Myocyte (in vitro differentiated cells): ENCODE measurements at regions not wholly inside any gene's neighbourhood (a gene's known extent, or its start where the extent isn't known, plus 50 kb on each side); places are given as distances from the start of the nearest gene placed in this dataset.

Experiments used
- DNase-seq: peaks from one replicate; pipeline ENCODE4 v3.0.0-alpha.2; 2012; ENCODE audit warnings: low read depth

GRCh38 chr4:89438102-89438831 lies 130.7 kb upstream of the GPRIN3 start:
- peak; percentile 59 for DNase-seq

- peak; percentile 59 for DNase-seq
Measured at GRCh38 chr4:89434364-89434988, 126.9 kb upstream of the GPRIN3 start.

GRCh38 chr4:89427782-89428181 lies 120.2 kb upstream of the GPRIN3 start:
- DNase-seq: no peak

GRCh38 chr4:89425023-89425422 lies 117.4 kb upstream of the GPRIN3 start:
- DNase-seq: no peak

- DNase-seq: no peak
Measured at GRCh38 chr4:89422441-89422990, 114.9 kb upstream of the GPRIN3 start.

- no peak for DNase-seq
Measured at GRCh38 chr4:89420507-89420906, 112.9 kb upstream of the GPRIN3 start.

- no peak for DNase-seq
Measured at GRCh38 chr4:89419111-89419695, 111.6 kb upstream of the GPRIN3 start.

GRCh38 chr4:89416960-89417359 lies 109.4 kb upstream of the GPRIN3 start:
- no peak for DNase-seq

- no peak for DNase-seq
Measured at GRCh38 chr4:89413518-89413917, 105.9 kb upstream of the GPRIN3 start.

GRCh38 chr4:89411539-89412309 lies 104.1 kb upstream of the GPRIN3 start:
- peak; percentile 93 for DNase-seq

GRCh38 chr4:89410687-89411086 lies 103.1 kb upstream of the GPRIN3 start:
- peak; percentile 48 for DNase-seq

GRCh38 chr4:89404530-89404929 lies 96.9 kb upstream of the GPRIN3 start:
- peak; percentile 54 for DNase-seq

GRCh38 chr4:89403826-89404225 lies 96.2 kb upstream of the GPRIN3 start:
- no peak for DNase-seq

- no peak for DNase-seq
Measured at GRCh38 chr4:89400287-89401035, 92.9 kb upstream of the GPRIN3 start.

GRCh38 chr4:89398644-89399043 lies 91.0 kb upstream of the GPRIN3 start:
- DNase-seq: no peak

- DNase-seq: no peak
Measured at GRCh38 chr4:89398146-89398545, 90.5 kb upstream of the GPRIN3 start.

GRCh38 chr4:89397441-89397840 lies 89.8 kb upstream of the GPRIN3 start:
- DNase-seq: no peak

- no peak for DNase-seq
Measured at GRCh38 chr4:89382439-89382838, 74.8 kb upstream of the GPRIN3 start.

- no peak for DNase-seq
Measured at GRCh38 chr4:89380980-89381379, 73.4 kb upstream of the GPRIN3 start.

GRCh38 chr4:89379511-89380044 lies 72.0 kb upstream of the GPRIN3 start:
- no peak for DNase-seq

GRCh38 chr4:89373394-89373793 lies 65.8 kb upstream of the GPRIN3 start:
- DNase-seq: no peak
